H1 (cell line): ENCODE measurements at regions not wholly inside any gene's neighbourhood (a gene's known extent, or its start where the extent isn't known, plus 50 kb on each side); places are given as distances from the start of the nearest gene placed in this dataset.
A peak's percentile ranks its signal among the peaks of the same experiment; 100 is the strongest.

Source experiments
- CTCF ChIA-PET: fragments of 300-600 bp; sonication (Branson Sonifier 250); formaldehyde crosslinking; loops from one replicate; lab custom pipeline; 2021; ENCODE audit not compliant: partially characterized antibody; lab: Charles Lee
- POLR2A ChIA-PET: fragments of 300-600 bp; sonication (Branson Sonifier 250); formaldehyde crosslinking; loops from one replicate; lab custom pipeline; 2021; ENCODE audit warnings: inconsistent platforms; ENCODE audit not compliant: partially characterized antibody; lab: Charles Lee
- DNase-seq, 2 experiments: peaks; one replicate each; pipeline versions ENCODE4 v3.0.0 to v3.0.0-alpha.2; 2010 to 2022; ENCODE audit warnings: low spot score in 2 of 2, low read depth in 1 of 2, mixed read lengths in 1 of 2
- FAIRE-seq: peaks from 2 replicates; lab custom pipeline; 2011; peaks lifted over from hg19 to GRCh38; lab: Jason Lieb, UNC
- H2AFZ ChIP-seq: 2 replicates; pipeline ENCODE4 v1.8.1; 2012; ENCODE audit warnings: low read length, inconsistent platforms
- H2AK5ac ChIP-seq: 2 replicates; pipeline ENCODE4 v1.6.1; 2013; ENCODE audit warnings: low read depth, low read length
- H2BK120ac ChIP-seq: replicated peaks from 2 replicates; pipeline ENCODE3; 2013; ENCODE audit warnings: low read depth, low read length, inconsistent platforms
- H2BK12ac ChIP-seq: 2 replicates; pipeline ENCODE4 v1.6.1; 2013; ENCODE audit warnings: low read depth, low read length
- H2BK15ac ChIP-seq: 2 replicates; pipeline ENCODE4 v1.6.1; 2013; ENCODE audit warnings: low read length
- H2BK20ac ChIP-seq: 2 replicates; pipeline ENCODE4 v1.6.1; 2013; ENCODE audit warnings: low read length
- H2BK5ac ChIP-seq: 2 replicates; pipeline ENCODE4 v1.6.1; 2013; ENCODE audit warnings: low read depth, low read length
- H3K14ac ChIP-seq: 2 replicates; pipeline ENCODE4 v1.6.1; 2013; ENCODE audit warnings: inconsistent platforms; ENCODE audit not compliant: insufficient read length
- H3K18ac ChIP-seq: 2 replicates; pipeline ENCODE4 v1.6.1; 2013; ENCODE audit warnings: low read length; ENCODE audit errors: extremely low read depth
- H3K23ac ChIP-seq: 2 replicates; pipeline ENCODE4 v1.6.1; 2013; ENCODE audit warnings: inconsistent platforms; ENCODE audit not compliant: insufficient read length
- H3K23me2 ChIP-seq: 2 replicates; pipeline ENCODE4 v1.6.1; 2013; ENCODE audit warnings: low read depth, low read length
- H3K27ac ChIP-seq: 2 replicates; pipeline ENCODE4 v1.6.1; 2011; ENCODE audit warnings: low read depth, low read length, inconsistent platforms
- H3K27me3 ChIP-seq, 4 experiments: replicated peaks in 1 of 4; 1 replicate in 1 of 4; 2 replicates in 3 of 4; pipeline versions ENCODE4 v1.6.1 to v1.8.1; 2011 to 2013; ENCODE audit warnings: low read length in 3 of 4, mild to moderate bottlenecking in 3 of 4, inconsistent platforms in 2 of 4, mixed read lengths in 2 of 4, moderate library complexity in 1 of 4; ENCODE audit not compliant: control insufficient read depth in 3 of 4, insufficient read depth in 3 of 4; ENCODE audit errors: extremely low read depth in 1 of 4
- H3K36me3 ChIP-seq, 4 experiments: 2 replicates each; pipeline versions ENCODE4 v1.6.1 to v1.8.1; 2011 to 2013; ENCODE audit warnings: mild to moderate bottlenecking in 4 of 4, low read length in 3 of 4, moderate library complexity in 2 of 4, control low read depth in 1 of 4, inconsistent platforms in 1 of 4; ENCODE audit not compliant: insufficient read depth in 4 of 4, control insufficient read depth in 2 of 4
- H3K4ac ChIP-seq: replicated peaks from 2 replicates; pipeline ENCODE3; 2013; ENCODE audit warnings: low read length, low read depth, mixed read lengths, inconsistent platforms; ENCODE audit not compliant: insufficient read length
- H3K4me1 ChIP-seq, 4 experiments: replicated peaks in 1 of 4; 1 replicate in 1 of 4; 2 replicates in 3 of 4; pipeline versions ENCODE4 v1.6.1 to v1.8.1; 2011 to 2013; ENCODE audit warnings: low read length in 3 of 4, inconsistent platforms in 2 of 4, mixed read lengths in 1 of 4; ENCODE audit not compliant: insufficient read depth in 4 of 4, control insufficient read depth in 3 of 4
- H3K4me2 ChIP-seq, 2 experiments: 2 replicates each; pipeline versions ENCODE4 v1.6.1 to v1.8.1; 2011 to 2013; ENCODE audit warnings: low read depth in 2 of 2, low read length in 2 of 2, control low read depth in 1 of 2, inconsistent platforms in 1 of 2, mild to moderate bottlenecking in 1 of 2; ENCODE audit not compliant: insufficient read depth in 1 of 2
- H3K4me3 ChIP-seq, 4 experiments: fragments of 200-600, 300-600 bp in 1 of 4; sonication (generic), shearing (Covaris generic), sonication (Bioruptor Twin) in 1 of 4; 2 replicates each; pipeline versions ENCODE4 v1.5.1 to v1.8.1; 2011 to 2016; ENCODE audit warnings: low read length in 4 of 4, low read depth in 3 of 4, control low read depth in 2 of 4, inconsistent platforms in 2 of 4, mild to moderate bottlenecking in 2 of 4, mixed read lengths in 1 of 4, moderate library complexity in 1 of 4; ENCODE audit not compliant: insufficient read depth in 2 of 4; ENCODE audit errors: extremely low read depth in 1 of 4
- H3K56ac ChIP-seq: replicated peaks from 2 replicates; pipeline ENCODE3; 2013; ENCODE audit warnings: low read depth, mild to moderate bottlenecking, mixed read lengths, low read length, inconsistent platforms; ENCODE audit not compliant: insufficient read length
- H3K79me1 ChIP-seq: 2 replicates; pipeline ENCODE4 v1.6.1; 2013; ENCODE audit warnings: low read depth, low read length, control low read depth
- H3K79me2 ChIP-seq, 2 experiments: 2 replicates each; pipeline versions ENCODE4 v1.6.1 to v1.8.1; 2012 to 2013; ENCODE audit warnings: low read length in 2 of 2, mild to moderate bottlenecking in 2 of 2, inconsistent platforms in 1 of 2; ENCODE audit not compliant: insufficient read depth in 2 of 2, control insufficient read depth in 1 of 2
- H3K9ac ChIP-seq, 4 experiments: replicated peaks in 1 of 4; 1 replicate in 1 of 4; 2 replicates in 3 of 4; pipeline versions ENCODE4 v1.6.1 to v1.8.1; 2011 to 2013; ENCODE audit warnings: low read depth in 3 of 4, low read length in 3 of 4, control low read depth in 2 of 4, mild to moderate bottlenecking in 2 of 4, moderate library complexity in 2 of 4, inconsistent platforms in 1 of 4; ENCODE audit errors: extremely low read depth in 1 of 4
- H3K9me3 ChIP-seq, 2 experiments: 2 replicates each; pipeline versions ENCODE4 v1.6.1 to v1.8.1; 2012 to 2013; ENCODE audit warnings: mild to moderate bottlenecking in 2 of 2, moderate library complexity in 2 of 2, control low read depth in 1 of 2, inconsistent platforms in 1 of 2, low read depth in 1 of 2, low read length in 1 of 2, mixed read lengths in 1 of 2; ENCODE audit not compliant: insufficient read depth in 2 of 2
- H4K20me1 ChIP-seq, 2 experiments: replicated peaks in 1 of 2; 2 replicates each; pipeline versions ENCODE3 to v1.8.1; 2011 to 2013; ENCODE audit warnings: inconsistent platforms in 2 of 2, low read length in 2 of 2, mild to moderate bottlenecking in 1 of 2; ENCODE audit not compliant: insufficient read depth in 2 of 2, control insufficient read depth in 1 of 2
- H4K5ac ChIP-seq: 2 replicates; pipeline ENCODE4 v1.6.1; 2013; ENCODE audit warnings: low read length, low read depth, mixed read lengths, inconsistent platforms; ENCODE audit not compliant: insufficient read length
- H4K8ac ChIP-seq: 2 replicates; pipeline ENCODE4 v1.8.0; 2013; ENCODE audit warnings: mild to moderate bottlenecking, moderate library complexity, low read length, inconsistent platforms; ENCODE audit not compliant: insufficient read depth; ENCODE audit errors: extremely low read depth
- H4K91ac ChIP-seq: replicated peaks from 2 replicates; pipeline ENCODE3; 2013; ENCODE audit warnings: low read length, mixed read lengths, inconsistent platforms; ENCODE audit not compliant: insufficient read length
- CTCF ChIP-seq, 3 experiments: IDR thresholded peaks; 1 replicate in 2 of 3; 2 replicates in 1 of 3; pipeline versions ENCODE4 v1.5.1 to v1.6.1; 2011; ENCODE audit warnings: low read length in 3 of 3, mild to moderate bottlenecking in 3 of 3, inconsistent platforms in 2 of 3, low read depth in 1 of 3, moderate library complexity in 1 of 3; ENCODE audit not compliant: insufficient read depth in 1 of 3; ENCODE audit errors: control extremely low read depth in 1 of 3
- KDM1A ChIP-seq: fragments of 200-600, 300-600 bp; sonication (generic); IDR thresholded peaks from 2 replicates; pipeline ENCODE4 v1.7.1; 2016; ENCODE audit warnings: mild to moderate bottlenecking, low read length, borderline replicate concordance
- MAX ChIP-seq: IDR thresholded peaks from 2 replicates; pipeline ENCODE4 v1.6.1; 2012; ENCODE audit warnings: inconsistent platforms
- RAD21 ChIP-seq, 2 experiments: IDR thresholded peaks in 1 of 2; conservative IDR thresholded peaks in 1 of 2; 2 replicates each; pipeline ENCODE4 v1.6.1; 2011; ENCODE audit warnings: low read depth in 2 of 2, low read length in 2 of 2, improper control_type of control experiment in 1 of 2, inconsistent platforms in 1 of 2, mild to moderate bottlenecking in 1 of 2, moderate library complexity in 1 of 2
- SP2 ChIP-seq: IDR thresholded peaks from 2 replicates; pipeline ENCODE4 v1.6.1; 2012; ENCODE audit warnings: mild to moderate bottlenecking, low read length, inconsistent platforms
- WGBS, 2 experiments: shearing (Covaris generic) in 1 of 2; methylation state at CpG; one replicate each; pipeline versions ENCODE4 v1.1.6 to v1.1.7; 2013 to 2015; ENCODE audit warnings: low lambda C conversion rate in 2 of 2, mixed read lengths in 2 of 2, inconsistent platforms in 1 of 2, low coverage in 1 of 2, missing lambda C conversion rate in 1 of 2; ENCODE audit not compliant: insufficient replicate concordance in 2 of 2, insufficient coverage in 1 of 2, insufficient read length in 1 of 2; ENCODE audit errors: extremely low coverage in 1 of 2, missing lambda C conversion rate in 1 of 2; 5-methylcytosine and 5-hydroxymethylcytosine counted together

GRCh38 chr1:119225831-119226230, 85.4 kb upstream of the WARS2 start:
- Histone ChIP-seq H2AFZ (no peak overlapping the region), H2BK15ac (no peak overlapping the region), H4K5ac (no peak overlapping the region), H3K27me3 (no peaks in the 10 kb centered on the region), H3K14ac (no peak overlapping the region), H3K56ac (no peak overlapping the region), H3K4me1 (peaks cover 0 to 4% (median 2%) of the 10 kb centered on the region in 4 experiments; a peak in 3 of 7 replicates), H3K4me2 (no peak overlapping the region), H3K27ac (no peak overlapping the region), H3K4ac (no peak overlapping the region), H2BK12ac (no peak overlapping the region), H3K36me3 (no peaks in the 10 kb centered on the region), H3K4me3 (no peak overlapping the region), H3K23me2 (no peaks in the 10 kb centered on the region; the same call in 1 of the 2 replicates), H2AK5ac (no peak overlapping the region), H2BK120ac (no peak overlapping the region), H3K79me1 (no peaks in the 10 kb centered on the region; the same call in 1 of the 2 replicates), H3K9me3 (no peaks in the 10 kb centered on the region), H3K23ac (no peak overlapping the region), H4K8ac (no peak overlapping the region), H3K79me2 (no peaks in the 10 kb centered on the region), H4K91ac (no peak overlapping the region), H3K9ac (no peak overlapping the region), H4K20me1 (no peaks in the 10 kb centered on the region), H3K18ac (no peak overlapping the region), H2BK5ac (no peak overlapping the region), H2BK20ac (no peak overlapping the region)
- WGBS, 2 experiments: 83% methylated on average over 2 of the region's 2 CpGs; no CpG with 5 or more reads in 1 of the 2 experiments
- TF ChIP-seq KDM1A (no peak), CTCF (IDR thresholded peaks at IDR 0.05; ENCODE audit: control extremely low read depth in 1 of 3, insufficient read depth in 1 of 3, low read depth in 1 of 3, low read length in 3 of 3) (peak; percentile 46 to 67 (median 48)), MAX (no peak), SP2 (no peak), RAD21 (IDR thresholded peaks at IDR 0.05 in 1 of 2, conservative IDR thresholded peaks at IDR 0.05 in 1 of 2; ENCODE audit: low read depth in 2 of 2, low read length in 2 of 2) (peak; percentile 53 to 58)
- CTCF ChIA-PET: interaction anchor here (0.6 to 6.4 kb wide), 8 partner anchors 9 to 317 kb away, joined by 3 to 32 read pairs (median 6); no protein-coding TSS in a partner anchor
- POLR2A ChIA-PET: no interaction called here
- DNase-seq (no peak), FAIRE-seq (no peak)
